Breast epithelium (tissue), 3 donors: ENCODE measurements at regions not wholly inside any gene's neighbourhood (a gene's known extent, or its start where the extent isn't known, plus 50 kb on each side); places are given as distances from the start of the nearest gene placed in this dataset.

Experiments
- POLR2A ChIP-seq: fragments of 450-650 bp; IDR thresholded peaks from one replicate; pipeline ENCODE4 v1.6.1; 2016; ENCODE audit warnings: antibody characterized with exemption, mild to moderate bottlenecking, moderate library complexity
- POLR2AphosphoS5 ChIP-seq, 3 donors: sonication (generic); formaldehyde crosslinking; IDR thresholded peaks; one replicate each; pipeline ENCODE4 v1.6.1; 2017; ENCODE audit warnings: antibody characterized with exemption in 3 of 3
- TF ChIP-seq, protein P1 (sequence below), 3 donors: fragments of 450-650 bp; IDR thresholded peaks; one replicate each; pipeline ENCODE4 v1.5.1; 2016 to 2017; ENCODE audit warnings: antibody characterized with exemption in 3 of 3, mild to moderate bottlenecking in 3 of 3, moderate library complexity in 3 of 3

DNA sequence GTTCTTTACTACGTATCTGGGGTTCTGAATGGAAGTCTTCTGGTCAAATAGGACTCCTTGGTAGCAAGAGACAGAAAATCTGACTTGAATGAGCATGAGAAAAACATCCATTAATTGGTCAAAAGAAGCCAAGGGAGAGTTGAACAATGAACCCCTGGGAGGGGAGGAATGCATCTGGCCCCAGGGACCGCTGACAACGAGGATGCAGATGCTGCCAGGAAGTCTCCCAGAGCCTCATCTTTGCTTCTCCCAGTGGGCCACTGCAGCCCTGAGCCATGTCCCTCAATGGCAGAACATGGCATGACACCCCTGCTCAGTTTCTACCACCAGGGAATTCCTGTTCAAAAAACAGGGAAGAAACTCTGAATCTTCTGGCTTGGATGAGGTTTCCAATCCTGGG, 50.5 kb upstream of the ICE1 start:
- TF ChIP-seq, protein P1, sequence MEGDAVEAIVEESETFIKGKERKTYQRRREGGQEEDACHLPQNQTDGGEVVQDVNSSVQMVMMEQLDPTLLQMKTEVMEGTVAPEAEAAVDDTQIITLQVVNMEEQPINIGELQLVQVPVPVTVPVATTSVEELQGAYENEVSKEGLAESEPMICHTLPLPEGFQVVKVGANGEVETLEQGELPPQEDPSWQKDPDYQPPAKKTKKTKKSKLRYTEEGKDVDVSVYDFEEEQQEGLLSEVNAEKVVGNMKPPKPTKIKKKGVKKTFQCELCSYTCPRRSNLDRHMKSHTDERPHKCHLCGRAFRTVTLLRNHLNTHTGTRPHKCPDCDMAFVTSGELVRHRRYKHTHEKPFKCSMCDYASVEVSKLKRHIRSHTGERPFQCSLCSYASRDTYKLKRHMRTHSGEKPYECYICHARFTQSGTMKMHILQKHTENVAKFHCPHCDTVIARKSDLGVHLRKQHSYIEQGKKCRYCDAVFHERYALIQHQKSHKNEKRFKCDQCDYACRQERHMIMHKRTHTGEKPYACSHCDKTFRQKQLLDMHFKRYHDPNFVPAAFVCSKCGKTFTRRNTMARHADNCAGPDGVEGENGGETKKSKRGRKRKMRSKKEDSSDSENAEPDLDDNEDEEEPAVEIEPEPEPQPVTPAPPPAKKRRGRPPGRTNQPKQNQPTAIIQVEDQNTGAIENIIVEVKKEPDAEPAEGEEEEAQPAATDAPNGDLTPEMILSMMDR (IDR thresholded peaks at IDR 0.05) = no peak
- TF ChIP-seq POLR2AphosphoS5 (IDR thresholded peaks at IDR 0.05) (no peak), POLR2A (no peak)
